ENCODE measurements at regions not wholly inside any gene's neighbourhood (a gene's known extent, or its start where the extent isn't known, plus 50 kb on each side); places are given as distances from the start of the nearest gene placed in this dataset.

GRCh38 chr5:8462565-8462964 lies 593.6 kb downstream of the MTRR start:
- TF ChIP-seq, protein P1, sequence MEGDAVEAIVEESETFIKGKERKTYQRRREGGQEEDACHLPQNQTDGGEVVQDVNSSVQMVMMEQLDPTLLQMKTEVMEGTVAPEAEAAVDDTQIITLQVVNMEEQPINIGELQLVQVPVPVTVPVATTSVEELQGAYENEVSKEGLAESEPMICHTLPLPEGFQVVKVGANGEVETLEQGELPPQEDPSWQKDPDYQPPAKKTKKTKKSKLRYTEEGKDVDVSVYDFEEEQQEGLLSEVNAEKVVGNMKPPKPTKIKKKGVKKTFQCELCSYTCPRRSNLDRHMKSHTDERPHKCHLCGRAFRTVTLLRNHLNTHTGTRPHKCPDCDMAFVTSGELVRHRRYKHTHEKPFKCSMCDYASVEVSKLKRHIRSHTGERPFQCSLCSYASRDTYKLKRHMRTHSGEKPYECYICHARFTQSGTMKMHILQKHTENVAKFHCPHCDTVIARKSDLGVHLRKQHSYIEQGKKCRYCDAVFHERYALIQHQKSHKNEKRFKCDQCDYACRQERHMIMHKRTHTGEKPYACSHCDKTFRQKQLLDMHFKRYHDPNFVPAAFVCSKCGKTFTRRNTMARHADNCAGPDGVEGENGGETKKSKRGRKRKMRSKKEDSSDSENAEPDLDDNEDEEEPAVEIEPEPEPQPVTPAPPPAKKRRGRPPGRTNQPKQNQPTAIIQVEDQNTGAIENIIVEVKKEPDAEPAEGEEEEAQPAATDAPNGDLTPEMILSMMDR (conservative IDR thresholded peaks at IDR 0.05; ENCODE audit: low read length), result no peak
- no peak for TF ChIP-seq EZH2phosphoT487 (IDR thresholded peaks at IDR 0.05; ENCODE audit: borderline replicate concordance, low read depth, low read length)
